Esophagus mucosa (tissue), 1 donor: ENCODE measurements at regions not wholly inside any gene's neighbourhood (a gene's known extent, or its start where the extent isn't known, plus 50 kb on each side); places are given as distances from the start of the nearest gene placed in this dataset.
"Not testable (repeated sequence)": the region's sequence is repeated elsewhere in the genome, so short reads cannot be mapped to it uniquely, and the experiment has no call there.

ENCODE experiments used
- ATAC-seq: fragments of 200-7000 bp; cut with Tn5 transposase; one replicate; pipeline ENCODE4 v1.9.1; 2020
- donor health status: DM: yes; HTN: yes; CAD: no.

- no peak for ATAC-seq
These were observed 587.9 kb downstream of the GBE1 start for GRCh38 chr3:81173514-81173913.

GRCh38 chr3:81170298-81170697 lies 591.1 kb downstream of the GBE1 start:
- no peak for ATAC-seq

DNA sequence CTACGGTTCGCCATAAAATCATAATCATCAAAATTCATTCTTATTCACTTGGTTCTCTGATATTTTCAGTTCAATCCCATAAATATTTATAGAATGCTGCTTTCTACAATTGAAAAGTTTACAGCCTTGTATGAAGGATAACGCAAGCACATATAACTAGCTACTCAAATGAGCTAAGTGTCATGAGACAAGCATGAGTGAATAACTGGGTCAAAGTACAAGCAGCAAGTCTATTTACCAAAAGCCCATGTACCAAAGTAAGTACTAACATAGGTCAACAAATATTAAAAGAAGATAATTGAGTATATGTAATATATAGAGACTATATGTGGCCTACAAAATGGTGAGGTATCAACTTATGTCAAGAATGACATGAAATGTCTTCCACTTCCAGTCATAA lies 596.6 kb downstream of the GBE1 start:
- no peak for ATAC-seq

DNA sequence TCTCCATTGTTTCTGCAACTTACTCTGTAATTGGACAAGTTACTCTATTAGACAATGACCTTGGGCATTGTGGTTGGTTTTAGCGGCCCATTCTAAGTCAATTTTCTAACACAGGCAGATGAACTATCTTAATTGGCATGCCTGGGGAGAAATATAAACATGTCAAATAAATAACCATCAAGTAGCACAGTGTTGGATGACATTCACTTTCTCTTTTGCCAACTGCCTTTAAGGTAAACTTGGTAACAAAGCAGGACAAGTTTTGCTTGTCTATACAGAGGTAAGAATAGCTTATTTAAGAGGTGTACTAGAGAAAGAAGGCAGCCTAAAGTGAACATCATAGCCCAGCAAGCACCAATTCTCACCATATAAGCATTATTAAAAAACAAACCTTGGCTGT lies 599.6 kb downstream of the GBE1 start:
- ATAC-seq: no peak

DNA sequence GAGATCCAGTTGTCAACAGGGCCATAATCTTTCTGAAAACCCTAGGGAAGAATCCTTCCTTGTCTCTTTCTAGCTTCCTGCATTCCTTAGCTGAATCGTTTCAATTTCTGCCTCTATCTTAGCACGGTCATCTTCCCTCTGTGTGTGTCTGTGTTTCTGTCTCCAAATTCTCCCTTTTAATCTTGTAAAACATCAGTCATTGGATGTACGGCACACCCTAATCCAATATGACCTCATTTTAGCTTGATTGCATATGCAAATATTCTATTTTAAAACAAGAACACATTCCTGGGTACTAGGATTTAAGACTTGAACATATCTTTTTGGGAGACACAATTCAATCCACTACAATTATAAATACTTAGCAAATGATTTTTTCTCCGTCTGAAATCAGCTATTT lies 600.3 kb downstream of the GBE1 start:
- no peak for ATAC-seq

DNA sequence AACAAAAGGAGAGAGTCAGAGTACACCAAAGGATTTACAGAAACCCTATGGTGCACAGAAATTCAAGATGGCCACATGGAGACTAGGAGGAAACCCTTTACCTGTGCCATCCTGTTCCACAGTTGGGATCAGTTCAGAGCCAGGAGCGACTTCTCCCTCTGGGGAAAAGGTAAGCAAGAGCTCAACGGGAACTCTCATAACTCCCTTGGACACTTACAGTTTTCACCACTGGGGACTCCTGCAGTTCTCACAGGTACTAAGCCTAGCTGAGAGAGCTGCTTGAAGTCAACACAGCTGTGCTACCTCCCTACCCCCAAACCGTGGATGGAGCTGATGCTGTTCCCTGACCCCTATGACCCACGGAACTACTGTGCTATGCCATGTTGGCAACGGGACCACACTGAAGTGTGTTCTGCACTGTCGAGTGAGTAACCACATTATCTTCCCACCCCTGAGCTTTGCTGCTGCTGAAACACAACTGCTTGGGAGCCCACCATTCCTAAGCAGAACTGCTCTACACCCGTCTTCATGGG lies 606.8 kb downstream of the GBE1 start:
- no peak for ATAC-seq

GRCh38 chr3:81152156-81152555 lies 609.3 kb downstream of the GBE1 start:
- no peak for ATAC-seq

- ATAC-seq: no peak
These were observed 628.5 kb downstream of the GBE1 start for GRCh38 chr3:81132995-81133394.

- no peak for ATAC-seq
These were observed 655.5 kb downstream of the GBE1 start for GRCh38 chr3:81105789-81106488.

DNA sequence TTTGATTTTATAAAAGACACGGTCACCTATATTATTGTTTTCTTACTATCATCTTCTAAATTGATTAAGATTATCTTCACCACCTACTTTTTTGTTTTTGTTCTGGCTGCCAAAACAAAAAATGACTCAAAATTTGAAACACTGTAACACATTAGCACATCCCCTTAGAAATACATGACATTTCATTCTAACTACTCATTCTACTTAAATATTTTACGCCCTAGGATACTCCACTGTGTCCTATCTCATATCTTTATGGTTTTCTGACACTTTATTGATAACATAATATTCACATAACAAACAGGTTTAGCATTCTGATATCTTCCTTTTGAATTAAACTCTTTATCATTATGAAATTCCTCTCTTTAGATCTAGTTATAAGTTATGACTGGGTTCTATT lies 656.2 kb downstream of the GBE1 start:
- no peak for ATAC-seq

DNA sequence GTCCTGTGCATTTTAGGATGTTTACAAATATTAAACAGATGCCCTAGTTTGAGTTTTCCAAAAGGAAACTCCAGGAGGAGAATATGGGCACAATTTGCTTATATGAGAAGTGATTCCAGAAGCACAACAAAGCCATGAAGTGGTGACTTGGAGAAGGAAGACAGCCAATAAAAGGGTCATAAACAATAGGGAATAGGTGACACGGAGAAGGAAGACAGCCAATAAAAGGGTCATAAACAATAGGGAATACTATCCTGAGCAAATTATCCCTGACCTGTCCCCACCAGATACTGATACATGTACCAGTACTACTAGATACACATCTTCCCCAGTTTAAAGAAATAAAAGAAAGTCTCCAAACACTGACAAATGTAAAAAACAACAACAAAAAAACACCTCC lies 663.6 kb downstream of the GBE1 start:
- no peak for ATAC-seq

DNA sequence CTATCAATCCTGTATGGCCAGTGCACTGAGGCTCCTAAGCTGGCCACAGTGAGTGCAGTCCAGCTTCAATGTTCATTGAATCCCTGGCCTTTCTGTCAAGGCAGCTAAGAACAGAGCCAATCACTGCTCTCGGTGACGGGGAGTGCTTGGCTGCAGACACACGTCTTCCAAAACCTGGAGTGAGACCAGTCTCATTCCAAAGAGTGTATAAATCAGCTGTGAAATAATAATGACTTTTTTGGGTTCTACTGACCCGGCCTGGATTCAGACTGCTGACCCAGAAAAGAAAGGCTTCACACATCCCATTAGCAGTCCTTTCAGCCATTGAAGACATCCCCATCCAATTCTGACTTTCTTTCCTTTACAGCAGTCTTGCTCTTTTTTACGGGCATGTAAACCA lies 665.5 kb downstream of the GBE1 start:
- ATAC-seq: no peak

DNA sequence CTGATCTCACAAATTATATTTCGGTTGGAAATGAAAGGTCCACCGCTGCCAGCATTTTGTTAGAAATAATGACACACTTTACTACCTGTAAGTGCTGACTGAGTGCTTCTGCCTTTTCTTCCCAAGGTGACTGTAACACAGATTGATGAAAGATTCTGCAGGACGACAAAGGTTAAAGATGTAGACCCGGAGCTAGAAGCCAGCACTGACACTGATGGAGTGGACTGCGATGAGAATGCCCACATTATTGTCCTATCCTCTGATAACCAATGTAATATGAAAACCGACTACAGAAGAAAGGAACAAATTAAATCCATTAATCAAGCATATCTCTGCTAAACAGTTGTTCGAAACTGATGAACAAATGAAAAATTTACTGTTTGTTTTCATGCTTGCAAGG lies 666.5 kb downstream of the GBE1 start:
- no peak for ATAC-seq

DNA sequence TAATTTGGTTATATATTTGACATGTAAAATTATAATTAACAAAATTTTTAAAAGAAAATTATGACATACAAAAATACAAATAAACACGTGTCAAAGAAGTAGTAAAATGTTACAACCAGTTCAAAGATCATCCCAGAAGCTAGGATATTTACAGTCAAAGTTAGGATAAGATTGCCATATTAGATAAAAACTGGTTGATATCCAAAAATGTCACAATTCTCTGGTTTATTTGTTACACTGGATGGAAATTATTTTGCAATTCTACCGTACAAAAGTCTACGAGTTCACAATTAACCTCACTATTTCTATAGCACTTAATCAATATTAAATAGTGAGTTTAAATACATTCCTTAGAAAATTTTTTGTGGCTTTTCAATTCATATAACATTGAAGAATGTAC lies 673.8 kb downstream of the GBE1 start:
- no peak for ATAC-seq

DNA sequence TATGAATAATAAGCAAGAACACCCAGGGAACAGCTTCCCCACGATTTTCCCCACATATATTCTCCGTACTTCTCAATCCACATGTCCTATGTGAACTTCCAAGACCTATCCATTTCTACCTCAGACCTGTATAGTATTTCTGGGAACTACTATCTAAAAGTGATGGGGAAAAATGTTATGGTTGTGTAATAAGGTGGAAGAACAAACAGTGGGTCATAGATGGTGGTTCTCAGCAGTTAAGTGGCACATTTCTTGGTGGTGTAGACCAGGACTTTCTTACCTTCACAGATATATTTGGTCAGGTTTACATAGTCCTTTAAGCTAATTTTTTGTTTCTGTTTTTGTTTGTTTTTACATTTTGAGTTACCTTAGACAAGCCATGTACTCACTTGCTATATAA lies 675.1 kb downstream of the GBE1 start:
- ATAC-seq: no peak

- no peak for ATAC-seq
These were observed 680.8 kb downstream of the GBE1 start for GRCh38 chr3:81080608-81081007.

DNA sequence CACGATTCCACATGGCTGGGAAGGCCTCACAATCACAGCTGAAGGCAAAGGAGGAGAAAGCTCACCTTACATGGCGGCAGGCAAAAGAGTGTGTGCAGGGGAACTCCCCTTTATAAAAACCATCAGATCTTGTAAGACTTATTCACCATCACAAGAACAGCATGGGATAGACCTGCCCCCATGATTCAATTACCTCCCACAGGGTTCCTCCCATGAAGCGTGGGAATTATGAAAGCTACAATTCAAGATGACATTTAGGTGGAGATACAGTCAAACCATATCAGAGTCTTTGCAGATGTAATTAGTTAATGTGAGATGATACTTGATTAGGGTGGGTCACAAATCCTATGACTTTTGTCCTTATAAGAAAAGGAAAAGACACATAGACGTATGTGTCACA lies 688.9 kb downstream of the GBE1 start:
- ATAC-seq: no peak

GRCh38 chr3:81068546-81068945 lies 692.9 kb downstream of the GBE1 start:
- ATAC-seq: no peak

DNA sequence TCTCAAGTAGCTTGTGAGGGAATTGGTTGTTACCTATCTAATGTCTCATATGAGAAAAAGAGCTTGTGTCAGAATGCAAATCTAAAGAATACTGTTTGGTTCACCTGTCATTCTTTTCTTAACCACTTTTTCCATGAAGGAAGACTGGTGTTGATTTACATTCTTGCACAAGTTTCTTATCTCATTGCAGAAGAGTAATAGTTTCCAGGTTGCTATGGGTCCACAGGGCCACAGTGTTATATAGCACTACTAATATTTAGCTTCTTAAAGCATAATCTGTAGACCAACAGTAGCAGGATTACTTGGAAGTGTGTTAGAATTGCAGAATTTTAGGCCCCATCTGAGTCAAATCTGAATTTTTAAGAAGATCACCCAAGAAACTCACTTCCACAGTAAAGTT lies 697.5 kb downstream of the GBE1 start:
- no peak for ATAC-seq

- not testable (repeated sequence) for ATAC-seq
These were observed 710.3 kb downstream of the GBE1 start for GRCh38 chr3:81051133-81051532.

GRCh38 chr3:81048058-81048665 lies 713.3 kb downstream of the GBE1 start:
- ATAC-seq: no peak

GRCh38 chr3:81045976-81046375 lies 715.5 kb downstream of the GBE1 start:
- ATAC-seq: no peak

GRCh38 chr3:81045246-81045645 lies 716.2 kb downstream of the GBE1 start:
- ATAC-seq: no peak

GRCh38 chr3:81043660-81044199 lies 717.7 kb downstream of the GBE1 start:
- no peak for ATAC-seq
